RKO (cell line): ENCODE measurements at regions not wholly inside any gene's neighbourhood (a gene's known extent, or its start where the extent isn't known, plus 50 kb on each side); places are given as distances from the start of the nearest gene placed in this dataset.
"Not testable (repeated sequence)": the region's sequence is repeated elsewhere in the genome, so short reads cannot be mapped to it uniquely, and the experiment has no call there.

Experiments used
- DNase-seq: peaks from one replicate; pipeline ENCODE4 v3.0.0-alpha.2; 2016; ENCODE audit warnings: low spot score

GRCh38 chr11:19430754-19431398 is 190.1 kb upstream of the E2F8 start:
- no peak for DNase-seq

- no peak for DNase-seq
These were observed 189.6 kb upstream of the E2F8 start for GRCh38 chr11:19430346-19430745.

GRCh38 chr11:19429108-19429760 is 188.5 kb upstream of the E2F8 start:
- DNase-seq = no peak

- DNase-seq = no peak
These were observed 187.7 kb upstream of the E2F8 start for GRCh38 chr11:19428206-19429002.

GRCh38 chr11:19426756-19427403 is 186.1 kb upstream of the E2F8 start:
- DNase-seq = no peak

GRCh38 chr11:19426011-19426755 is 185.4 kb upstream of the E2F8 start:
- no peak for DNase-seq

- no peak for DNase-seq
These were observed 181.5 kb upstream of the E2F8 start for GRCh38 chr11:19422276-19422675.

GRCh38 chr11:19420868-19421533 is 180.3 kb upstream of the E2F8 start:
- no peak for DNase-seq

GRCh38 chr11:19419808-19420207 is 179.1 kb upstream of the E2F8 start:
- no peak for DNase-seq

- no peak for DNase-seq
These were observed 178.4 kb upstream of the E2F8 start for GRCh38 chr11:19419021-19419750.

GRCh38 chr11:19418221-19418620 is 177.5 kb upstream of the E2F8 start:
- DNase-seq = no peak

- DNase-seq = not testable (repeated sequence)
These were observed 171.3 kb upstream of the E2F8 start for GRCh38 chr11:19412070-19412469.

GRCh38 chr11:19410032-19410431 is 169.3 kb upstream of the E2F8 start:
- DNase-seq = no peak

- no peak for DNase-seq
These were observed 168.6 kb upstream of the E2F8 start for GRCh38 chr11:19409307-19409706.

GRCh38 chr11:19407677-19408270 is 167.0 kb upstream of the E2F8 start:
- no peak for DNase-seq

- DNase-seq = no peak
These were observed 165.2 kb upstream of the E2F8 start for GRCh38 chr11:19405966-19406365.

- no peak for DNase-seq
These were observed 164.0 kb upstream of the E2F8 start for GRCh38 chr11:19404787-19405186.

- DNase-seq = no peak
These were observed 162.6 kb upstream of the E2F8 start for GRCh38 chr11:19403196-19403895.

GRCh38 chr11:19400296-19400695 is 159.6 kb upstream of the E2F8 start:
- DNase-seq = no peak
